Left renal cortex interstitium (tissue), 4 donors: ENCODE measurements at regions not wholly inside any gene's neighbourhood (a gene's known extent, or its start where the extent isn't known, plus 50 kb on each side); places are given as distances from the start of the nearest gene placed in this dataset.
"Not testable (repeated sequence)": the region's sequence is repeated elsewhere in the genome, so short reads cannot be mapped to it uniquely, and the experiment has no call there.

ENCODE experiments used
- DNase-seq, 4 donors: peaks; one replicate each; pipeline ENCODE4 v3.0.0-alpha.2; 2013; ENCODE audit warnings: low read depth in 4 of 4, low spot score in 2 of 4, missing footprints in 1 of 4

DNA sequence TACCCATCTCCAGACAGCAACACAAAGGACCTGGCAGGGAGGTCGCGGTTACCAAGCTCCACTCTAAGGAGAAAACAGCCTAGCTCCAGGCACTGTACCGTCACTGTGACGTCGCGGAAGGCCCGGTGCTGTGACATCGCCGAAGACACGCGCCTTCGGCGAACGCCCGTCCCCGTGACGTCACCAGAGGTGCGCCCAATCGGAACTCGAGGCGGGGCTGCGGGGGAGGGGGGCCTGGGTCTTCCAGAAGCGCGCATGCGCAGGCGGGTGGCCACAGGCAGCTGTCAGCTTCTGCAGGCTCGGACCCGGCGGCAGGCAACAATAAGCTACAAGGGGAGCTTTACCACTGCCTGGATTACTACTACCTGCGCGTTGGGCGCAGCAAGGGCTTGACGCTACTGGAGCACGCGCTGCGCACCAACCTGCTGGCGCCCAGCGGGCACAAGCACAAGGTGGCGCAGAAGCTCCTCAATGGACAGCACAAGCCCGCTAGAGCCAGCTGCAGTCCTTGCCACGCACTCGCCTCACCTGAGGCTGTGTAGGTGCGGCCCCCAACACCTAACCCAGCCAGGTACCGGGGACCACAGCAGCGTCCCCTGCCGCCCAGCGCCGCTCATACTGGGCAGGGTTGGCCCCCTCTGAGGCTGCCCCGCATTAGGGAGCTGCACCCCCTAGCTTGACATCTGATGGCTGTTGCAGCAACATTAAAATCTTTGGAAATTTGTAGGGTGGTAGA lies 208.4 kb downstream of the TPST1 start:
- DNase-seq, result peak; percentile 56 to 85 (median 76)

GRCh38 chr7:66415659-66416265 lies 210.6 kb downstream of the TPST1 start:
- no peak for DNase-seq

DNA sequence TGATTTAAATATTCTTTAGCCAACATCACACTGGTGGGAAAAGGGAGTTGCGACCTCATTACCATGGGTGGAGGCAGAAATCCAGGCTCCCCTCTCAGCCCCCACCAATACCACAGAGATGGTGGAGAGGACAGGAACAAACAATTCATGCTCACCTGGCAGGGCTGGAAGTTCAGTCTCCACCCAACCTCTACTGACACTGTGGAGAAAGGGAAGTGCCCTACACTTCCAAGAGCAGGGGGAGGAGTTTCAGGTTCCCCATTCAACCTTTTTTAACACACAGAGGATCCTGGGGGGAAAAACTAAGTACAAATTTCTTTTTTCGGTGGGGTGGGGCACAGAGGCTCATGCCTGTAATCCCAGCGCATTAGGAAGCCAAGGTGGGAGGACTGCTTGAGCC lies 210.1 kb upstream of the KCTD7 start:
- no peak for DNase-seq

GRCh38 chr7:66419210-66419609 lies 209.5 kb upstream of the KCTD7 start:
- no peak for DNase-seq

DNA sequence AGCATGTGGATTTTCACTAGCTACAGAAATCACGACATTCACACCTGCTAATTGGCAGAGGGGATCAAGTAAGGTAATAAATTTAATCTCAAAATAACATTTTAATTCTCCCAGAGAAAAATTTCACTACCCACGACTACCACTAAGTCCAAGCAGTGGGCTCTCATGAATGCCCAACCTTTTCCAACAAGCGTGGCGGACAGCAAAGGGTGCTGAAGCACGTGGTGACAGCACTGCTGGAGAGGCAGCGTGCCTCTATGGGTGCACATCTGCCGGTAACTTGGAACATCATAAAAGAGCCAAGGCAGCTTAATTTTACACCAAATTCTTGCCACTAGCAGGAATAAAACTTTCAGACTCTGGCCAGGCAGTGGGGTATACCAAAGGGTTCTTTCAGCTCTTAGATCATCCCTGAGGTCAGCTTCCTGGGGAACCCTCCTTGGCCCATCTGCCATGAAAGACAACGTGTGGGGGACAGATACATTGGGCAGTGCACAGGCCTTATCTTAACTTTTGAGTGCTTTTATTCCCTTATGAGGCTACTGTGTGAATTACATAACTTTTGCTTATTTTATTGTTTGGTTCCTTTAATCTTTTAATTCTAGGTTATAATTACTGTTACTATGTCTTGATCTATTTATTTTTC lies 206.7 kb upstream of the KCTD7 start:
- DNase-seq, result no peak

- no peak for DNase-seq
These were observed 205.0 kb upstream of the KCTD7 start for GRCh38 chr7:66423729-66424128.

- no peak for DNase-seq
These were observed 202.3 kb upstream of the KCTD7 start for GRCh38 chr7:66426332-66426731.

- DNase-seq, result no peak
These were observed 201.7 kb upstream of the KCTD7 start for GRCh38 chr7:66426996-66427395.

- DNase-seq, result no peak
These were observed 200.7 kb upstream of the KCTD7 start for GRCh38 chr7:66427956-66428355.

DNA sequence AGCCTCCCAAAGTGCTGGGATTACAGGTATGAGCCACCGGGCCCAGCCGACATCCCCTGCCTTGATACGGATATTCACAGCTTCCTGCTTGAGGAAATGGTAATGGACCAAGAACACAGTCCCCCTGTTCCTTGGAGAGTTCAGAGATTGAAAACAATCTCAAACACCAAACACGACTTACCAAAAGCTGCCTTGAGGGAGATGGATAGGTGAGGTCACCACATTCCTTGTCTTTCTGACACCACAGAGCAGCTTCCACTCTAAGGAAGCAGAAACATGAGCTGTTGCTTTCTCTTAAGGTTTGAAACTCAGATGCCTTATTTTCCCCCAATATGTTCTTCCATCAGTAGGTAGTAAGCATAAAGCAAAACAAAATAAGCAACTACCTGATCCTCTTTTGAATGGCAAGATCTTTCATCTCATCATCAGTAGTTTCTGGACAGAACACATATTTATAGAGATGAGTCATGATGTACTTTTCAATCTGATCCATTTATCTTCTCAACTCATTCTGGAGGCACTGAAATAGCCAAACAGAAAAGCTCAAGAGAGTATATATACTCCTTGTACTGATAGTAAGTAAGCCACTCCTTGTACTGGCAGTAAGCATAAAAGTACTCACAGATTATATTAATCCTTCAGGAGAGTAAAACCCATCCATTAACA lies 199.1 kb upstream of the KCTD7 start:
- DNase-seq, result no peak

DNA sequence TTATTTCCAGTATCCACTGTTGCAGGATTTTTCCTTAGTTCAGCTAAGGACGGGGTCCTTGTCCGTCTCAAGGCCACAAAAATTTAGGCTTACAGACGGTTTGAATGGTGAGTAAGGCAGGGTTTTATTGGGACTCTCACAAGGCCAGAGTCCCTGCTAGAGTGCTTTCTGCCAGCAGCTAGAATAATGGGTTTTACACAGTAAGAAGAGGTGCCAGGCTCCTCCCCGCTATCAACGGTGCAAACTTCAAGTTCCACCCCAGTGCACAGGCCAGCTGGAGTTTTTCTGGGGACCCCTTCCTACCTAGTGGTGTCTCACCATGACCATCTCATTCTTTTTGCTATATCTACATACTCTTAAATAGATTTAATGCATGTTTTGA lies 198.5 kb upstream of the KCTD7 start:
- no peak for DNase-seq

- not testable (repeated sequence) for DNase-seq
These were observed 189.8 kb upstream of the KCTD7 start for GRCh38 chr7:66438703-66439405.

DNA sequence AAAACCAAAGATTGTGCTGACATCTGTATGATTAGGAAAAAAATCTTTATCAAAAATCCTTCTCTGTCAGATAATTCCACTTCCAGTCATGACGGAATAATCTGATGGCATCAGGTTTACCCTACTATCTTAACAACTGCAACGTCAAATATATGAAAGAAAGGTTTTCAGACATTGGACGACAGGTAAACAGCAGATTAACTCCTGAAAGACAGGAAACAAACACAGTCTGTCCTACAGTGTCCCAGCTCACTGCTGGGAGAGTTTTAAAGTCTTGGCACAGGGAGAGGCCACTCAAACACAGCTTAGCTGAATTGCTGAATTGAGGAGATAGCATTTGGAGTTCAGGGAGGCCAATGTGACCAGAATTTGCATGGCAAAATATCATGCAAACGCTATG lies 186.3 kb upstream of the KCTD7 start:
- DNase-seq, result no peak

GRCh38 chr7:66443946-66444345 lies 184.7 kb upstream of the KCTD7 start:
- no peak for DNase-seq

GRCh38 chr7:66447007-66447406 lies 181.7 kb upstream of the KCTD7 start:
- DNase-seq, result not testable (repeated sequence)

DNA sequence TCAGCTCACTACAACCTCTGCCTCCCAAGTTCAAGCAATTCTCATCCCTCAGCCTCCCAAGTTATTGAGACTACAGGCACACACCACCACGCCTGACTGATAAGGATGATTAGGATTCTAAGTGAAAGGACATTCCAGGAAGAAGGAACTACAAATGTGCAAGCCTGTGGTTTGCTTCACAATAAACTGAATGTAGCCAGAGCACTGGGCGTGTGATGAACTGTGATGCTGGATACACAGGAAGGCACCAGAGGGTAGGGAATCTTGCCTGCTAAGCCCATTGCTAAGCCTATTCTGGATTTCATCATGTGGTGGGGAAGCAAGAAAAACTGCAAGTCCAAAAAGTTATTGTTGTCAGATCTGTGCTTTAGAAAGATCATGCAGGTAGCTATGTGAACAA lies 177.9 kb upstream of the KCTD7 start:
- not testable (repeated sequence) for DNase-seq

DNA sequence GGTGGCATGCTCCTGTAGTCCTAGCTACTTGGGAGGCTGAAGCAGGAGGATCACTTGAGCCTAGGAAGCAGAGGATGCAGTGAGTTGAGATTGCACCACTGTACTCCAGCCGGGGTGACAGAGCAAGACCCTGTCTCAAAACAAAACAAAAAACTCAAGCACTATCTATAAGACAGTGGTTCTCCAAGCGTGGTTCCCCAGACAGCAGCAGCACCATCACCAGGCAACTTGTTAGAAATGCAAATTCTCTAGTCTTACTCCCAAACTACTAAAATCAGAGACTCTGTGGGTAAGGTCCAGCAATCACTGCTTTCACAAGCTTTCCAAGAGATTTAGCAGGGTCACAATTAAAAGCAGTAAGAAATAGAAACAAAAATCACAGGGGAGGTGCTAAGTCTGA lies 177.0 kb upstream of the KCTD7 start:
- not testable (repeated sequence) for DNase-seq

- no peak for DNase-seq
These were observed 176.5 kb upstream of the KCTD7 start for GRCh38 chr7:66452165-66452564.

DNA sequence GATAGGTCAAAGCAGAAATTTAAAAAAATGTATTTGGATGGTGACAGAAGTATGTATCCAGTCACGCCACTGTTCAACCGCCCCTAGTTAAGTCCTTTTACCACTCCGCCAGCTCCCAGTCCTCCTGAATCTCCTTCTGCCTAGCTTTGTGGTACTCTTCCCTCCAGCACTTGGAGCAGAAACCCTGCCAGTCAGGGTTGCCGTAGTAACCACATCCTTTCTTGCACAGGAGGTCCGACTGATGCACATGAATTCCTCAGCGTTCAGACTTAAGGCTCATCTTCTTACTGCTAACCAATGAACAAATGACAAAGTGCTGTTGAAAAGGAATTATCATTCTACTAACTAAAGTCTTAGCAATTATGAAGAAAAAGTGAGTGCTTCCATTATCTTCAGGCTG lies 175.3 kb upstream of the KCTD7 start:
- DNase-seq, result no peak

- no peak for DNase-seq
These were observed 174.0 kb upstream of the KCTD7 start for GRCh38 chr7:66454600-66455225.
